ENCODE measurements at regions not wholly inside any gene's neighbourhood (a gene's known extent, or its start where the extent isn't known, plus 50 kb on each side); places are given as distances from the start of the nearest gene placed in this dataset.
A peak's percentile ranks its signal among the peaks of the same experiment; 100 is the strongest.

DNA sequence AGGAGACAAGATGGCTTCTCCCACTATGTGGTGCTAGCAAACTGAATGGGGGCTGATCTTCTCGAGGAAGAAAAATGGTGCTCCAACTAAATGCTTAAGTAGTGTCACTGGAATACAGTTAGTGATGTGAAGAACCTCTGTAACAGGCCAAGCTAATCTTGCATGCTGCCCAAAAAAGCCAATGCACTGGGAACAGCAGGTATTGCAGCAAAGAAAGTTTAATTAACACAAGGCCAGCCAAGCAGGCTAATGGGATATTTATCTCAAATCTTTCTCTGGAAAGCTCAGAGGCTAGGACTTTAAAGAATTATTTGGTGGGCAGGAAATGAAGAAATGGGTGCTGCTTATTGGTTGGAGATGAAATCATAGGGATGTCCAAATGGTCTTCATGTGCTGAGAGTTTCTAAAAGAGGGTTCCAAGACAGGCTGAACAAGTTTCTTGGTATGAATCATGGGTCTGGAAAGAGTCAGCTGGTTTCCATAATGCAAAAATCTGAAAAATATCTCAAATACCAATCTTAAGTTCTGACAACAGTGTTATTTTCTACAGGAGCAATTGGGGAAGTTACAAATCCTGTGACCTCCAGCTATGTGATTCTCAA lies 1550.5 kb downstream of the SLITRK5 start:
- peak; percentile 0 for DNase-seq

DNA sequence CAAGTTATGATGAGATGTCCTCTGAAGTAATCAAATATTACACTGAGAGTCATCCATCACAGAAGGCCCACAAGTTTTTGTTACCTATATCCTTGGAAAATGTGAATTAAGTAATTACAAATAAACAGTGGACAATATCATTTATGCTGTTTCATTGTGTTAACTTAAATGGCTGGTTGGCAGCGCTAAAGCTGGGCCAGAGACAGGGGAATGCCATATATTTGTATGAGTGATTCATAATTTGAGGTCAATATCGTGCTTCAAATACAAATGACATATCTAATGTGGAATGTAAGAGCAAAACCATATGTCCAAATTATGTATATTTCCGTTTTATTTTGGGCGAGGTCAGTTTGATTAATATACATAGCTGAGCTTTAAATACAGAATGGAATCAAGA lies 1556.2 kb downstream of the SLITRK5 start:
- peak; percentile 36 for DNase-seq

DNA sequence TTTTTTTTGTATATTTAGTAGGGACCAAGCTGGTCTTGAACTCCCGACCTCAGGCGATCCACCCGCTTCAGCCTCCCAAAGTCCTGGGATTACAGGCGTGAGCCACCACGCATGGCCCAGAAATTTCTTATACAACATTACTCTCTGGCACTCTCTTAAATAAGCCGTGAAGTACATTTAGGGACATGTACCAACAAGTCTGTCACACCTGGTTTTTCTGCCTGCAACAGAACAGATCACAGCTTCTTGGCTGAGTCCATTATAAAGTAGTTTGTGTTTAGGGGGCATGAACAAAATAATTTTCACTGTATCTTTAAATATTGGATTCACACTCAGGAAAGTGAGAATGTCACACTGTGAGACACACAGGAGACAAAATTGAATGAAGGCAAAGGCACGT lies 1567.3 kb downstream of the SLITRK5 start:
- DNase-seq: no peak

DNA sequence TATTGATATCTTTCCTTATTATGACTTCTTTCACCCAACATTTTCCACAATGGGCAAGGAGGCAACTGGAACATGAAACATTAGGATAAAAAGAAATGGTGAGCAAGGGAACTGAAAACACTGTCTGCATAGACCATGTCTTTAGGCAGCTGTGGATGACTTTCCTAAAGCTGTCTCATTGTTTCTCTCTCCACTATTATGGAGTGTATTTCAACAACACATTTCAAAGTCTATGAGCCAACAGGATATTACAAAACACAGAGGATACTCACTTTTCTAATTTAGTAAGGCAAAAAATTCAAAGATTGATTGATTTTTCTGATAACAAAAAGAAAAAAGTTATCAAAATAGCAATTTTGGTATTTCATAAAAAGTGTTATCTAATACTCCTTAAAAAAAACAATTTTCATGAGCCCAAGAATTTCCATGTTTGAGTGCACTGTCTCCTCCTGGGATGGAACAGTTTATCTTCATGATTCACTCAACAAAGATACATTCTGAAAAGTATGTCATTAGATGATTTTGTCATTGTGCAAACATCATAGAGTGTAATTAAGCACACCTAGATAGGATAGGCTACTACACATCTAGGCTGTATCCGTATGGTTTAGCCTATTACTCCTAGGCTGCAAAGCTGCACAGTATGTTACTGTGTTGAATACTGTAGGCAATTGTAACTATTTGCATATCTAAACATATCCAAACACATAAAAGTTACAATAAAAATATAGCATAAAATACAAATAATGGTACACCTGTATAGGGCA lies 1568.4 kb downstream of the SLITRK5 start:
- no peak for DNase-seq

DNA sequence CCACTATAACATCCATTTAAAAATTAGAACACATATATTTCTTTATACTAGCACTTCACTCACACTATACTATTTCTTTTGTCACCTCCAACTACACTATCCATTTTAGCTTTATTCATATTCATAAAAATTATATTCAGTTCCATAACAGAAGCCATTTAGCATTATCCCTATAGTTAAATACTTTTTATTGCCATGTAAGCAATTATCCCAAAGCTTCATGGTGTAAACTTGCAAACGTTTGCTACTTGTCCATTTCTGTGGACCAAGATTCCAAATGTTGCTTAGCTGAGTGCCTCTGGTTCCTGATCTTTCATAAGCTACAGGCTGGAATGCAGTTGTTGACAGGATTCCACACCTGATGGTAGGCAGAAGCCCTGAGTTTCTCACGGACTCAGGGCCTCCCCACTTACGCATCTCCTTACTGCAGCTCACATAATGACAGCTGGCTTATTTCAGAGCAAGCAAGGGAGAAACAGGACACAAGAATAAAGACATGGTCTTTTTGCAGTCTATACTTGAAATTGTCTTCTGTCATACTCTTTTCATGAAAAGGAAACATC lies 1584.8 kb downstream of the SLITRK5 start:
- no peak for DNase-seq

DNA sequence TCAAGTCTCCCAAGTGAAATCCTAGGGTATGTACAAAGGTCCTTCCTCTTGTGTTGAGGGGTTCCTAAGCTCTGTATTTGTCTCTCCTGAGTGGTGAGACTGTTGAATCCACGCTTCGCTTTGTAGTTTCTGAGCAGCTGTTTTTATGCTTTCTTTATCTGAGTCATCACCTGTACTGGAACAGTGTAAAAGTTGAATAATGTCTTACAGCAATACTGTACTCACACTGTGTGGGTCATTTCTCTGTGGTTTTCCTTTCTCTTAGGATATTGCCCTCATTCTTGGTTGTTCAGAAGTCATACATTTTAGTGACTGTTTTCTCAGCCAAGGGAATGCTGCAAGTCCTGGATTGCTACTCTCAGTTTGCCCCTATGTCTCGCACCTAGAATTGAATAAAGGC lies 1596.6 kb downstream of the SLITRK5 start:
- no peak for DNase-seq

DNA sequence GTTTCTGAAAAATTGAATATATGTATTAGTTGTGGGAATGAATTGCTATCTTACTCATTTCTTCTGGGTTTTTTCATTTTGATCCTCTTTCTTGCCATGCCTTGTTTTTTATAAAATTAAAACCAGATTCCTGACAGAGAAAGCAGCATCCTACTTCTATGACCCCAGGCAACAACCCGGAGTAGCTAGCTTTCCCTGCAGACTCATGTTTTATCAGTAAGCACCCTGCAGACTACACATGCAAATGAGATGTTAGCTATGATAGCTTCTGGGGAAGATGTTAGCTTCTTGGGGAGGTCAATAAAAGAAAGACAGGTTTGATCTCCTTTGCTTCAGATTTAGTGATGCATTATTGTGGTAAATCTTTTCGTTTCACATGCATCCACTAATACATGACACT lies 1598.6 kb downstream of the SLITRK5 start:
- no peak for DNase-seq

DNA sequence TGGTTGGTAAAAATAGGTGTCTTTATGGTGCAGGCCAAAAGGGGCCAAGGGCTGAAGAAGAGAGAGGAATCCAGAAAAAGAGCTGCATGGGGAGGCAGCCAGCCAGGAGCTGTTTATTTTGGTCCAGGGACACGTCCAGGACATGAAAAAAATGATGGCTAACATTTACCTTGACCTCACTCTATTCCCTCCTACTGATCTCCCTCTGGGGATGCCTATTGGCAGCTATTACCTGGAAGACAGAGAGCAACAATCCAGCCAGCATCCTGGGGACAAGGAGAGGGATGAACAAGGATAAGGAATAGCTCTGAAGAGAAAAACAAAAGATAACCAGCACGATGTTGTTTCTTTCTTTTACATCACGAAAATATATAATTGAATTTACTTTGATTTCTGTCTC lies 1599.6 kb downstream of the SLITRK5 start:
- no peak for DNase-seq

DNA sequence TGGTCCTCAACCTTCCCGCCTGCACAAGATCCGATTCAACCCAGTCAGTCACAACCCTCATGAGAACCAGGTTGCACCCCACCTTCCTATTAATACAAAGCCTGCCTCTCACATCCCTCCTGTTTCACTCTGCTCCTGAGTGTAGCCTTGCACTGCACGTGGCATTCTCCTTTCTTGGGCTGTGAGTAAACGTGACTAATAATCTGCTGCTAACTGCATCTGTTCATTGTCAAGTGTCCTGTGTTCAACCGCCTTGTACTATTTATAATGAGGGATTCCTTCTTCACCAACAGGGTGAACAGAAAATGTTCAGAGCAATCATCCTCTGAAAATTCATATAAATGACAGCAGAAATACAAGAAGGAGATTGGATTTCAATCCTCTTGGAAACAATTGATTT lies 1608.2 kb downstream of the SLITRK5 start:
- DNase-seq: no peak

DNA sequence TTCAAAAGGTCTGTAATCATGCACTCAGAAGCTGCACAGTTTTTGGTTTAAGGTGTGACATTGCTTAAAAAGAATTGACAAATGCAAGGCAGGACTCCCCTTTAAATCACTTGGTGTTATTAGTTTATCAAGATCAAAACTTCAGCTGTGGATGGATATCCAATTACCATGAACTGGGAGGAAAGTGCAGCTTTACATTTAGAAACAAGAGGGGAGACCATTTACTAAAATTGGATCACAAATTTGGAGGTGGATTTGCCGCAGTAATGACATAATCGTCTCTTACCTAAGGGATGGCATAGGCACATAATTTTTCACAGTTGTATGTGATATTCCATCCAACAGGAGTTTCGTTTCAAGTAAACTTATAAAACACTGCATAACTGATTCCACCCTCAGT lies 1610.2 kb downstream of the SLITRK5 start:
- no peak for DNase-seq

DNA sequence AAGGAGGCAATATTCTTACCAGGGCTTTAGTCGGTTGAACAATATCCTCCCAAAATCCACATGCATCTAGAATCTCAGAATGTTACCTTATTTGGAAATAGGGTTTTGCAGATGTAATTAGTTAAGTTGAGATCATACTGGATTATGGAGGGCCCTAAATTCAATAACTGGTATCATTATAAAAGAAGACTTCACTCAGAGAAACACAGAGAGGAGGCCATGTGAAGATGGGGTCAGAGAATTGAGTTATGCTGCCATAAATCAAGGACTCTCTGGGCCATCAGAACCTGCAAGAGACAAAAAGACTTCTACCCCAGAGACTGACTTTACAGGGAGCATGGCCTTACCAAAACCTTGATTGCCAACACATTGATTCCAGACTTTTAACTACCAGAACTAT lies 1611.1 kb downstream of the SLITRK5 start:
- DNase-seq: no peak

DNA sequence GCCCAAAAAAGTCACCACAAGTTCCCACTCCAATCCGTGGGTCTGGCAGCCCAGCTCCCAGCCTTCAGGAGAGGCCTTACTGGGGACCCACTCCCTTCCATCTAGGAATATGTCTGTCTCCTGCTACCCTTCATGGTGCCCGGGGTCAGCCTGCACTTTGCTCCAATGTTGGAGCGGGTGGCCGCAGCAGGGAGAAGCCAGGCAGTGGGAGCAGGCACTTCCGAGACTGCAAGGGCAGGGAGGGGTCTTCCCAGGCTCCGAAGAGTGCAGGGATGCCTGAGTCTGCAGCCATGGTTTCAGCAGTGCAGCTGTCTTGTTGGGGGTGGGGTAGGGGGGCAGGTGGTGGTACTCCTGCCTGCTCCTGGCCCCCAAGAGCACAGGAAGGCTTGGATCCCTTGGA lies 1616.2 kb downstream of the SLITRK5 start:
- DNase-seq: no peak

DNA sequence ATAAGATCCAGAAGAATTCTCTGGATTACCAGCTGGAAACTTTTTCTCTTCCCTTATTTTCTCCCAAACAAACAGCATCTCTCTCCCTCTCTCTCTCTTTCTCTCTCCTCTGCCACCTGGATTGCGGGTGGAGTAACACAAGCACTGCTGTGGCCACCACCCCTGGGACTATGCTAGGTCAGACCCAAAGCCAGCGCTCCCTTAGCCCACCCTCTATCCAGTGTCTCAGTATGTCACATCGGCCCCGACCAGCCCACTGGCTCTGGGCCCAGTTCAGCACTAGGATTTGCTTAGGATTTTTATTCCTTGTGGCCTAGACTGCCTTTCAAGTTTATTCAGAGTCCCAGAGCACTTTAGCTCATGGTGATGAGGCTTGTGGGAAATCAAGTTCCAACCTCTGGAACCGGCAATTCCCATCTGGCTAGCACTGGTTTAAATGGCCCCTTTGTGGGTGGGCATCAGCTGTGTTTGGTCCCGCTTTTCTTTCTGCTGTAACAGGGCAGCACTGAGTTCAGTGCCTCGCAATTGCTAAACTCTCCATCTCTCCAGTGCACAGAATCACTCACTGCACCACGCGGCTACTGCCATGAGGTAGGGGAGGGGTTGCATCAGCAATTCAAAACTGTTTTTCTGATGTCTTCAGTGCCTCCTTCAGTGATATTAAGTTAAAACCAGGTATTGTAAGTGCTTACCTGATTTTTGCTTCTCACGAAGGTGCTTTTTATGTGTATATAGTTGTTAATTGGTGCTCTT lies 1623.1 kb downstream of the SLITRK5 start:
- DNase-seq: no peak

DNA sequence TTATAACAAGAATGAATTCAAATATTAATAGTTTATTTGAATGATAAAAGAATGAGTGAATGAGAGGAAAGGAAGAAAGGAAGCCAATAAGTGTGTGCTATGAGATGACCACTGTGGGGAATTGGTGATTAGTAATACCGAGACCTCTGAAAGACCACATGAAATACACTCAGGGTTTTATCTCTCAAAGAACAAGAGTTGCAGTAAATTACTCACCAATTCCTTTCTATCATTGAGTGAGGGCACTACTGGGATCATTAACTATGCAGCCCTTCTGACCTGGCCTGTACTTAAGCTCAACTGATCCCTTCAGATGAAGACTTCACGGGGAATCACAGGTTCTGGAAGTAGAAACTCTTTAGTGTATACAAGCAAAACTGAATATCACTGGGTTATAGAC lies 1636.1 kb downstream of the SLITRK5 start:
- no peak for DNase-seq

DNA sequence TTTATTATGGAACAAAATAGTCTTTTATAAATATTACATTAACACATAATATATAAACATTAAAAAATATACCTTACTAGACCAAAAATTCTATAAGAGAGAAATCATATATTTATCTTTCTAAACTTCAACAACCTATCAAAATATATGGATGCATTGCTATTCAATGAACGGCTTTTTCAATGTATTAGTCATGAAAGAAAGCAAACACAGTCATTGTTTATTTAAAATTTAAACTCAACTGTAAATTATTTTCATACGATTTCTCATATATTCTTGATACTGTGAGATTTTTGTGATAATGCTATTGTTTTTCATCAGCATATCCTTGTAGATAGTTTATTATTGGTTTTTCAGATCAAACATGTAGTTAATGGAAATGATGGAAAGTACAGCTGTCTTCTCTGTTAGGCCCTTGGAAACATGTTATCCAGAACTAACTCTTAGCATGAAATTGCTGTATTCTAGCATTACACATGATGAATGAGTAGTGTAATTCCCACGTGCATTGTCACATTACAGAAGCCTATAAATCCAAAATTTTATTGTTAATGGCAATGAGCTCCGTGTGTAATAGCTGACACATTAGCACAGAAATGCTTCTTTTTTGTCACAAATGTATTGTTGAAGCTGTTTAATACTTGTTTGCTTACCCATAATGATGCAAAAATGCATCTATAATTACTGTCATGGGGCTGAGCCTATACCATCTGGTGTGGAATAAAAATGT lies 1639.9 kb downstream of the SLITRK5 start:
- no peak for DNase-seq

DNA sequence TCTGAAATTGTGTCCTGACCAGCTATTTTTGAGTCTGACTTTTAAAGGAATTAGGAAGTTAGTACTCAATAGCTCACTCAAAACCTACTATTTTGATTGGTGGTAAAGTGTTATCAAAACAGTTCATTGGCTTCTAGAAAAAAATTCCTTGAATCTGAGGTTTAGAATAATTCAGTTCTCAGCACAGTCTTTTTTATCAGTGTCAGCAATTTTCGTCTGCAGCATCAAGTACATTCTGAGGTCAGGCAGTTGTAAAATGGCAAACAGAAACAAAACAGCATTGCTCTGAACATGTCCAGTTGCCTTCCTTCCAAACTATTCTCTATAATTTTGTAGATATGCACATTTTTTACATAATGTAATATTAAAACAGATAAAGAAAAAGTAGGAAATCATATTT lies 1644.1 kb downstream of the SLITRK5 start:
- DNase-seq: no peak

DNA sequence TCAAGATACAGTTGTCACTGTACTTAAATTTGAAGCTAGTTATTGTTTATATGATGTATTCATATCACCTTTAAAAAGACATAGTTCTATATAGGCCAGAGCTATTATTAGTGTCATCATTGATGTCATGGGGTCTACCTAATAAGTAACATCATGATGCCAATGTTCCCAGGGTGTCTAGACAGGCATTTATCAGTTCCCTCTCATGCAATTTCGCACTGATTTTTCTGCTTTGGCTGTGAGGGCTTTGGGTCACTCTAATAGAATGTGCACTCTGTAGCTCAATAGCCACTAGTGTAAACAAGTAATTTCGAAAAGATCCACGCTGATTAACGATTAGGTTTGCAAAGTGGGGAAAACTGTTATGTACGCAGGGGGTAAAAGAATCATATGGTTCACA lies 1651.3 kb downstream of the SLITRK5 start:
- no peak for DNase-seq

DNA sequence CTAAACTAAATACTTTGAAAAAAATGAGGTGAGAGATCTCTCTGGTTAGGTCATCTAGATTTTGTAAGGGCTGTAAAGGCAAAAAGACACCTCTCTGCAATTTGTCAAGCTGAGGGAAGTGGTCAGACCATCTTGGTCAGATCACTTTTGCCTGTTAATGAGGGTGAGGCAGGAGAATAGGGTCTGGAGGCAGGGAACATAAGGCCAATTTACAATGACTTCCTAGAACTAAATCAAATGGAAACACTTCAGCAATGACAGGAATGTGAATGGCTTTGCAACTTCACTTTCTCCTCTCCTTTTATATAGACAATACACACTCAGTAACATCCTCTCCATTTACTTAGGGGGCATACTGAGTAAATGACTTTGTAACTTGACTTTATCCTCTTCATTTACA lies 1653.4 kb downstream of the SLITRK5 start:
- no peak for DNase-seq

DNA sequence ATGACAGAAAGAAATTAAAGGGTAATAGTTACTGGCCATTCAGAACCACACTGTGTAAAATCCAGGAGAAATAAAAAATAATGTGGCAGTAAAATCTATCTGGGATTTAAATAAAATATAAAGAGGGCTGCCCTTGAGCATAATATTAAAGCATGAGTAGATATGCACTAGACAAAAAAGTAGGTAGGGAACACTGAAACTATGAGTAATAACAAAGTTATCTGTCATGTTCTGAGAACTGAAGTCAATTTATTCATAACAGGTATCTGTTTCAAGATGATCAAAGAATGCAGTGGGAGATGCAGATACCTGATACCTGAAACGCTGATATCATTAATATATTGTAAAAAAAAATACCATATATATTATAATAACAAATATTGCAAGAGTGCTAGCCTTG lies 1672.0 kb downstream of the SLITRK5 start:
- DNase-seq: no peak

DNA sequence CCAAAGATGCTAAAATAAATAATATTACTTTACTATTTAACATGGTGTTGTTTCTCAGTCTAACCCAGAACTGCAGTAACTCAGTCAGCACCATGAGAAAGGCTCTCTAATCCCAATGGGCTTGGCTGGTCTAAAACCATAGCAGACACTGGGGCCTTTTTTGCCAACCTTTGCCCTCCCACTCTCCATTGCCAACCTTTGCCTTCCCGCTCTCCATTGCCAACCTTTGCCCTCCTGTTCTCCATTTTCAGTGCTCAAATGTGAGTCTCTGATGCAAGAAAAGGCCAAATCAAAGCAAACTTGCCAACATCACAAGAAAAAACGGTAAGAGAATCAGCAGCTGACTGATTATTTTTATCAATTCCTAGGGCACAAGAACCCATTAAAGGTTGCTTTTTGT lies 1681.2 kb downstream of the SLITRK5 start:
- DNase-seq: no peak

DNA sequence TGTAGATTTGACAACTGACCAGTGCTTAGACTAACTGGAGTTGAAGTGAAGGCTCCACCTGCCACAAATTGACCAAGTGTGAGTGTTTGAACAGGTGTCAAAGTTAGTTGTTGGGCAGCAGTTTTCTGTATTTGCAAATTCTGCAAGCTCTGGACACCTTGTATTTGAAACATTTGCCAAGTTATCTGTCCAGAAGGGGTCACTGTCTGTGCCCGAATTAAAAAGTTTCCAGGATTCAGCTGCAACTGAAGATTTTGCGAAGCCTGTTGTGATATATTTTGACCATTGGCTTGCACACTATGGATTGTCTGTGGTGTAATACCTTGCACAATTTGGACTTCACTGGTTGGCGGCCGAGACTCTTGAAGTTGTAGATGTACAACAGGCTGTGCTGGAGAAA lies 1690.7 kb downstream of the SLITRK5 start:
- no peak for DNase-seq

DNA sequence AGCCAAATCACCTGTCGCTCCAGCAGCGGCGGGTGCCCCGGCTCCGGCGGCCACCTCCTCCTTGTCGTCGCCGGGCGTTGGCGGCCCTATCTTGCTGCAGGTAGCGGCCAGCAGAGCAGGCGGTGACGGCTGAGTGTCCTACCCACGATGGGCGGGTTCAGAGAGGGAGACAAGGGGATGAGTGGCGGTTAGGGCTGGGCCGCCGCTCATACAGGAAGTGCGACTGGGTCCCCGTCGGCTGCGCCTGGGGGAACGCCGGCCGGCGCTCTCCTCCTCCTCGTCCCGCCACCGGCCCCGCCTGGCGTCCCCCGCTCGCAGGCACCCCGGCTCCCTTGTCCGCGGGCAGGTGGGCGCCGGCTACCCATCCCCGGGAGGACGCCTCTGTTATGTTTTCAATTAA lies 1692.0 kb downstream of the SLITRK5 start:
- DNase-seq: no peak

DNA sequence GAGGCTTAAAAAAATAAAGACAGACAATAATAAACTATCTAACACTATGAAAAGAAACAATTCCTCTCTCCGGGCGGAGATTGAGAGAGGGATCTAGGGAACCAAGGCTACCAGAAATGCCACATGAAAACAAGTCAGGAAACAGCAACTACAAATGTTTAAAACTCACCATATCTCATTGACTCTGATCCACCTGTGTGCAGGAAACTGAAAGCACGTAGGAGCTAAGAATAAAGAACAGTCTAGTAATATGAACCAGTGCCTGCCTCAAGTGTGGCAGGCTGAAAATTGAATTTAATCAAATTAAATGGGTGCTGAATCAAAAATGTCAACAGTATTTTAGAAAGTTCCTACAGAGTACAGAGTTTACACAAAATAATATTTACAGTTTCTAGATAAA lies 1701.0 kb downstream of the SLITRK5 start:
- DNase-seq: no peak
